IMR-90 (cell line): ENCODE measurements at regions not wholly inside any gene's neighbourhood (a gene's known extent, or its start where the extent isn't known, plus 50 kb on each side); places are given as distances from the start of the nearest gene placed in this dataset.

Source experiments
- ATAC-seq: fragments of 200-7000 bp; cut with Tn5 transposase; 2 replicates; pipeline ENCODE4 v1.9.1; 2020; ENCODE audit warnings: low read depth, mild to moderate bottlenecking, moderate library complexity
- BruUV-seq: library from RNA; stranded (reverse); fragments of 400-500 nt; replicated peaks from 2 replicates; lab custom pipeline; 2021; lab: Mats Ljungman, UMichigan
- CTCF ChIA-PET: fragments of 300-600 bp; formaldehyde crosslinking; extraction: SDS; loops from one replicate; lab custom pipeline; 2021; ENCODE audit warnings: antibody characterized with exemption; lab: Yijun Ruan, JAX
- POLR2A ChIA-PET: fragments of 300-600 bp; sonication (Branson Sonifier 250); formaldehyde crosslinking; loops from one replicate; lab custom pipeline; 2022; ENCODE audit warnings: antibody characterized with exemption; ENCODE audit not compliant: unreplicated experiment; lab: Charles Lee
- DNase-seq: peaks from one replicate; pipeline ENCODE4 v3.0.0; 2013
- H2AFZ ChIP-seq: replicated peaks from 2 replicates; pipeline ENCODE3; 2013; ENCODE audit warnings: low read length, mild to moderate bottlenecking; ENCODE audit not compliant: poor library complexity
- H2AK5ac ChIP-seq: 2 replicates; pipeline ENCODE4 v1.6.1; 2013; ENCODE audit warnings: low read depth, low read length, inconsistent platforms
- H2AK9ac ChIP-seq: replicated peaks from 2 replicates; pipeline ENCODE3; 2013; ENCODE audit warnings: mild to moderate bottlenecking, low read depth, low read length, moderate library complexity; ENCODE audit not compliant: poor library complexity
- H2BK120ac ChIP-seq: 2 replicates; pipeline ENCODE4 v1.6.1; 2013; ENCODE audit warnings: low read depth, low read length, inconsistent platforms
- H2BK15ac ChIP-seq: 3 replicates; pipeline ENCODE4 v1.6.1; 2013; ENCODE audit warnings: low read depth, low read length, inconsistent platforms
- H2BK20ac ChIP-seq: 2 replicates; pipeline ENCODE4 v1.6.1; 2013; ENCODE audit warnings: low read depth, mild to moderate bottlenecking, inconsistent platforms, low read length, moderate library complexity
- H2BK5ac ChIP-seq: 2 replicates; pipeline ENCODE4 v1.6.1; 2013; ENCODE audit warnings: mild to moderate bottlenecking, low read depth, low read length, inconsistent platforms; ENCODE audit not compliant: poor library complexity, severe bottlenecking
- H3K14ac ChIP-seq: replicated peaks from 2 replicates; pipeline ENCODE4 v1.6.1; 2013; ENCODE audit warnings: low read depth, low read length, inconsistent platforms
- H3K18ac ChIP-seq: 2 replicates; pipeline ENCODE4 v1.6.1; 2013; ENCODE audit warnings: low read depth, low read length, control low read depth
- H3K23ac ChIP-seq: 2 replicates; pipeline ENCODE4 v1.6.1; 2013; ENCODE audit warnings: low read depth, low read length, inconsistent platforms
- H3K27ac ChIP-seq: 2 replicates; pipeline ENCODE4 v1.5.1; 2013; ENCODE audit warnings: mild to moderate bottlenecking, control low read depth, low read length; ENCODE audit not compliant: insufficient read depth
- H3K27me3 ChIP-seq: 2 replicates; pipeline ENCODE4 v1.6.1; 2013; ENCODE audit warnings: low read length; ENCODE audit not compliant: control insufficient read depth, insufficient read depth
- H3K36me3 ChIP-seq: 2 replicates; pipeline ENCODE4 v1.6.1; 2013; ENCODE audit warnings: low read length, mixed read lengths; ENCODE audit not compliant: control insufficient read depth, insufficient read depth
- H3K4ac ChIP-seq: 2 replicates; pipeline ENCODE4 v1.6.1; 2013; ENCODE audit warnings: low read depth, low read length, inconsistent platforms
- H3K4me1 ChIP-seq: 2 replicates; pipeline ENCODE4 v1.6.1; 2013; ENCODE audit warnings: low read length, mixed read lengths; ENCODE audit not compliant: control insufficient read depth, insufficient read depth
- H3K4me2 ChIP-seq: 2 replicates; pipeline ENCODE4 v1.6.1; 2013; ENCODE audit warnings: low read depth, mild to moderate bottlenecking, control low read depth, low read length, moderate library complexity
- H3K4me3 ChIP-seq: 2 replicates; pipeline ENCODE4 v1.5.1; 2013; ENCODE audit warnings: low read depth, mild to moderate bottlenecking, control low read depth, low read length, moderate library complexity; ENCODE audit not compliant: insufficient read depth
- H3K56ac ChIP-seq: 2 replicates; pipeline ENCODE4 v1.6.1; 2013; ENCODE audit warnings: low read length, inconsistent platforms; ENCODE audit not compliant: insufficient read depth; ENCODE audit errors: extremely low read depth
- H3K79me1 ChIP-seq, 2 experiments: 2 replicates each; pipeline ENCODE4 v1.6.1; 2013; ENCODE audit warnings: low read length in 2 of 2, inconsistent platforms in 1 of 2, low read depth in 1 of 2
- H3K9ac ChIP-seq: 2 replicates; pipeline ENCODE4 v1.6.1; 2013; ENCODE audit warnings: low read depth, low read length, control low read depth
- H3K9me1 ChIP-seq: 2 replicates; pipeline ENCODE4 v1.6.1; 2013; ENCODE audit warnings: low read length, inconsistent platforms; ENCODE audit not compliant: insufficient read depth
- H3K9me3 ChIP-seq: 2 replicates; pipeline ENCODE4 v1.6.1; 2013; ENCODE audit warnings: low read length; ENCODE audit not compliant: control insufficient read depth, insufficient read depth
- H4K20me1 ChIP-seq: 2 replicates; pipeline ENCODE4 v1.6.1; 2013; ENCODE audit warnings: low read length, inconsistent platforms; ENCODE audit not compliant: insufficient read depth
- H4K5ac ChIP-seq: 2 replicates; pipeline ENCODE4 v1.6.1; 2013; ENCODE audit warnings: mild to moderate bottlenecking, low read depth, low read length, control low read depth
- H4K8ac ChIP-seq, 2 experiments: 2 replicates each; pipeline ENCODE4 v1.6.1; 2013; ENCODE audit warnings: low read depth in 2 of 2, low read length in 2 of 2, control low read depth in 1 of 2, inconsistent platforms in 1 of 2
- H4K91ac ChIP-seq: 2 replicates; pipeline ENCODE4 v1.6.1; 2013; ENCODE audit warnings: low read depth, low read length, inconsistent platforms; ENCODE audit not compliant: insufficient read depth
- CEBPB ChIP-seq: IDR thresholded peaks from 2 replicates; pipeline ENCODE4 v1.6.1; 2012; ENCODE audit warnings: low read depth, low read length, improper control_type of control experiment
- CHD1 ChIP-seq: IDR thresholded peaks from 2 replicates; pipeline ENCODE4 v1.6.1; 2012; ENCODE audit warnings: low read depth, low read length, improper control_type of control experiment
- CTCF ChIP-seq: conservative IDR thresholded peaks from 2 replicates; pipeline ENCODE4 v1.5.1; 2012; ENCODE audit warnings: mild to moderate bottlenecking, low read depth, low read length, improper control_type of control experiment
- FOS ChIP-seq: fragments of 150-350 bp; IDR thresholded peaks from 2 replicates; pipeline ENCODE4 v1.6.1; 2016; ENCODE audit warnings: low read depth, low read length
- MAFK ChIP-seq: IDR thresholded peaks from 2 replicates; pipeline ENCODE4 v1.6.1; 2012; ENCODE audit warnings: low read depth, low read length, improper control_type of control experiment
- MAZ ChIP-seq: IDR thresholded peaks from 2 replicates; pipeline ENCODE4 v1.6.1; 2012; ENCODE audit warnings: low read depth, mild to moderate bottlenecking, low read length, improper control_type of control experiment, moderate library complexity, borderline replicate concordance
- RCOR1 ChIP-seq: IDR thresholded peaks from 2 replicates; pipeline ENCODE4 v1.6.1; 2012; ENCODE audit warnings: mild to moderate bottlenecking, low read length, improper control_type of control experiment; ENCODE audit not compliant: insufficient replicate concordance
- SMC3 ChIP-seq: fragments of 150-350 bp; IDR thresholded peaks from 2 replicates; pipeline ENCODE4 v1.6.1; 2016; ENCODE audit warnings: low read depth, mild to moderate bottlenecking, antibody characterized with exemption, low read length, moderate library complexity
- WGBS, 2 experiments: methylation state at CpG; one replicate each; pipeline versions ENCODE4 v1.1.5 to v1.1.7; 2013; ENCODE audit warnings: missing lambda C conversion rate in 2 of 2; ENCODE audit not compliant: insufficient read length in 1 of 2; ENCODE audit errors: extremely low coverage in 2 of 2; 5-methylcytosine and 5-hydroxymethylcytosine counted together
- dilution Hi-C: fragments of 300-500 bp; cut with HindIII; formaldehyde crosslinking; loops from one replicate; pipeline ENCODE4 v1.14.3; 2018; ENCODE audit warnings: low sequenced_read_pairs; ENCODE audit not compliant: unreplicated experiment
- in situ Hi-C: fragments of 300-500 bp; cut with MboI; formaldehyde crosslinking; loops from 3 replicates; pipeline ENCODE4 v1.14.3; 2019; ENCODE audit warnings: low sequenced_read_pairs, inconsistent platforms, mixed read lengths
- intact Hi-C: fragments of 100-400 bp; cut with micrococcal nuclease; formaldehyde crosslinking; loops from 2 replicates; pipeline ENCODE4 v1.10.0; 2022

DNA sequence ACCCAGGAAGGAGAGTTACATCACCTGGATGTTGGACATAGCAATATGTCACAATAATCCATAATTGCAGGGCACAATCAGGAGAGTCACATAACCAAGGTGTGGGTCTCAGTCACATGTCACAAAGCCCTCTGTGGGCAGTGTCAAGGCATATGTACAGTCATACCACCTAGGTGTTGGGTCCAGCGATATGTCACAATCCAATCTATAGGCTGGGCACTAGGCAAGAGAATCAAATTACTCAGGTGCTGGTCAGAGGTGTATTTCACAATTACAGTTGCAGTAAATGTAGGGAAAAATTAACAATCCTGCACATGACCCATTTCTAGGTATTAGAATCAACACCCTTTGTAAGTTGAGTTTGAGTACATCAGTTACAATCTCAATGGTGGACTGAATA is 126.2 kb upstream of the ZNF91 start:
- H3K9me1 ChIP-seq: no peaks in the 10 kb centered on the region
- no peak overlapping the region for H3K14ac ChIP-seq
- H3K36me3 ChIP-seq: no peaks in the 10 kb centered on the region
- H4K20me1 ChIP-seq: no peaks in the 10 kb centered on the region
- H2BK120ac ChIP-seq: no peak overlapping the region
- intact Hi-C loops: no loop called here
- H2BK20ac ChIP-seq: no peak overlapping the region
- H2BK15ac ChIP-seq: no peak overlapping the region
- no peak for DNase-seq
- dilution Hi-C loops: no loop called here
- no peaks in the 10 kb centered on the region for H3K4me1 ChIP-seq
- ChIA-PET CTCF (no interaction called here), POLR2A (no interaction called here)
- H4K8ac ChIP-seq: no peak overlapping the region
- H3K9ac ChIP-seq: no peak overlapping the region
- TF ChIP-seq MAZ: no peak
- TF ChIP-seq RCOR1: no peak
- TF ChIP-seq CEBPB: no peak
- TF ChIP-seq CTCF: no peak
- TF ChIP-seq MAFK: no peak
- no peak for TF ChIP-seq CHD1
- no peak for TF ChIP-seq SMC3
- no peak for TF ChIP-seq FOS
- H2AK5ac ChIP-seq: no peak overlapping the region
- H3K23ac ChIP-seq: no peak overlapping the region
- H3K4ac ChIP-seq: no peak overlapping the region
- H3K9me3 ChIP-seq: peaks cover 24% of the 10 kb centered on the region
- H4K91ac ChIP-seq: no peak overlapping the region
- no peak overlapping the region for H3K18ac ChIP-seq
- no peak overlapping the region for H3K4me2 ChIP-seq
- BruUV-seq: no TSS peak
- H3K4me3 ChIP-seq: no peak overlapping the region
- H2AK9ac ChIP-seq: no peak overlapping the region
- in situ Hi-C loops: no loop called here
- H3K27me3 ChIP-seq: no peaks in the 10 kb centered on the region
- no peak overlapping the region for H4K5ac ChIP-seq
- H3K79me1 ChIP-seq: no peaks in the 10 kb centered on the region
- H2AFZ ChIP-seq: no peak overlapping the region
- H3K27ac ChIP-seq: no peak overlapping the region
- no peak overlapping the region for H2BK5ac ChIP-seq
- ATAC-seq: no peak
- WGBS, 2 experiments: no CpG with 5 or more reads among the region's 1 CpG
- H3K56ac ChIP-seq: no peak overlapping the region
